A549 (cell line): ENCODE measurements at regions not wholly inside any gene's neighbourhood (a gene's known extent, or its start where the extent isn't known, plus 50 kb on each side); places are given as distances from the start of the nearest gene placed in this dataset.

Experiments
- ATAC-seq, 2 experiments: fragments of 200-7000 bp in 1 of 2; fragments of >200 bp in 1 of 2; cut with Nextera tagmentation in 1 of 2; cut with Tn5 transposase in 1 of 2; 3 replicates each; pipeline versions ENCODE4 v1.8.0 to v1.9.1; 2018 to 2020; ENCODE audit warnings: mild to moderate bottlenecking in 1 of 2, moderate library complexity in 1 of 2
- CTCF ChIA-PET: fragments of 300-600 bp; sonication (Branson Sonifier 250); formaldehyde crosslinking; extraction: SDS; loops from one replicate; lab custom pipeline; 2021; ENCODE audit warnings: antibody characterized with exemption, inconsistent platforms; lab: Yijun Ruan, JAX
- POLR2A ChIA-PET: fragments of 350-600 bp; formaldehyde crosslinking; extraction: SDS; loops from one replicate; lab custom pipeline; 2021; ENCODE audit warnings: antibody characterized with exemption, inconsistent platforms; lab: Yijun Ruan, JAX
- DNase-seq, 2 experiments: peaks; one replicate each; pipeline versions ENCODE4 v3.0.0 to v3.0.0-alpha.2; 2011 to 2016; ENCODE audit warnings: low read depth in 1 of 2, low spot score in 1 of 2
- FAIRE-seq: peaks from 2 replicates; lab custom pipeline; 2011; peaks lifted over from hg19 to GRCh38; lab: Jason Lieb, UNC
- H3K27ac ChIP-seq, 2 experiments: fragments of >200 bp; sonication (Bioruptor Twin); formaldehyde crosslinking; 3 replicates each; pipeline ENCODE4 v1.5.1; 2016 to 2017
- H3K4me1 ChIP-seq: fragments of >200 bp; sonication (Bioruptor Twin); formaldehyde crosslinking; 3 replicates; pipeline ENCODE4 v1.6.1; 2016
- H3K4me2 ChIP-seq: fragments of >200 bp; sonication (Bioruptor Twin); formaldehyde crosslinking; 3 replicates; pipeline ENCODE4 v1.6.1; 2016
- H3K4me3 ChIP-seq: fragments of >200 bp; sonication (Bioruptor Twin); formaldehyde crosslinking; 3 replicates; pipeline ENCODE4 v1.5.1; 2016
- H3K9me3 ChIP-seq: fragments of >200 bp; sonication (Bioruptor Twin); formaldehyde crosslinking; 3 replicates; pipeline ENCODE4 v1.6.1; 2016
- CBX2 ChIP-seq: fragments of 200-600 bp; sonication (generic); IDR thresholded peaks from 2 replicates; pipeline ENCODE4 v1.6.1; 2016; ENCODE audit warnings: low read depth, mild to moderate bottlenecking, borderline replicate concordance
- CBX8 ChIP-seq: fragments of 200-600 bp; sonication (generic); IDR thresholded peaks from 2 replicates; pipeline ENCODE4 v1.6.1; 2016
- CEBPB ChIP-seq, 2 experiments: fragments of >200 bp in 1 of 2; sonication (Bioruptor Twin) in 1 of 2; formaldehyde crosslinking in 1 of 2; IDR thresholded peaks; 2 replicates each; pipeline ENCODE4 v1.6.1; 2012 to 2016
- CHD2 ChIP-seq: fragments of 150-350 bp; IDR thresholded peaks from 2 replicates; pipeline ENCODE4 v1.6.1; 2014; ENCODE audit warnings: low read length; ENCODE audit not compliant: partially characterized antibody
- E2F6 ChIP-seq: IDR thresholded peaks from 2 replicates; pipeline ENCODE4 v1.6.1; 2012; ENCODE audit warnings: low read depth, borderline replicate concordance
- EHF ChIP-seq: fragments of 250-450 bp; sonication (Bioruptor Pico); IDR thresholded peaks from 2 replicates; pipeline ENCODE4 v1.5.0; 2020; ENCODE audit warnings: mild to moderate bottlenecking
- ELK1 ChIP-seq: fragments of 150-350 bp; IDR thresholded peaks from 2 replicates; pipeline ENCODE4 v1.6.1; 2014; ENCODE audit warnings: low read depth, mild to moderate bottlenecking, low read length
- ESRRA ChIP-seq: fragments of 150-350 bp; IDR thresholded peaks from 2 replicates; pipeline ENCODE4 v1.6.1; 2014; ENCODE audit warnings: mild to moderate bottlenecking, low read length, borderline replicate concordance
- FOSL2 ChIP-seq, 2 experiments: fragments of 450-650 bp in 1 of 2; fragments of >200 bp in 1 of 2; sonication (Bioruptor Twin) in 1 of 2; formaldehyde crosslinking; IDR thresholded peaks; 2 replicates each; pipeline versions ENCODE4 v1.5.0 to v1.6.1; 2016 to 2020; ENCODE audit warnings: mild to moderate bottlenecking in 1 of 2, moderate library complexity in 1 of 2
- GATA3 ChIP-seq: IDR thresholded peaks from 2 replicates; pipeline ENCODE4 v1.6.1; 2012; ENCODE audit warnings: borderline replicate concordance
- HDAC2 ChIP-seq: fragments of 200-600 bp; sonication (generic); IDR thresholded peaks from 2 replicates; pipeline ENCODE4 v1.6.1; 2016
- HEYL ChIP-seq: fragments of 250-450 bp; sonication (Bioruptor Pico); IDR thresholded peaks from 2 replicates; pipeline ENCODE4 v1.8.0; 2021; ENCODE audit warnings: mild to moderate bottlenecking, moderate library complexity
- HMGXB4 ChIP-seq: fragments of 250-450 bp; sonication (Bioruptor Pico); IDR thresholded peaks from 2 replicates; pipeline ENCODE4 v1.5.0; 2021; ENCODE audit warnings: mild to moderate bottlenecking, moderate library complexity, borderline replicate concordance
- JUNB ChIP-seq: fragments of >200 bp; sonication (Bioruptor Twin); formaldehyde crosslinking; IDR thresholded peaks from 2 replicates; pipeline ENCODE4 v1.6.1; 2016
- KDM1A ChIP-seq: fragments of 200-600 bp; sonication (generic); IDR thresholded peaks from 2 replicates; pipeline ENCODE4 v1.6.1; 2016; ENCODE audit warnings: low read depth, mild to moderate bottlenecking
- MAFK ChIP-seq: fragments of 450-650 bp; IDR thresholded peaks from 2 replicates; pipeline ENCODE4 v1.6.1; 2014; ENCODE audit not compliant: partially characterized antibody
- MAZ ChIP-seq: fragments of 150-350 bp; IDR thresholded peaks from 2 replicates; pipeline ENCODE4 v1.6.1; 2014; ENCODE audit warnings: antibody characterized with exemption, low read depth, low read length, borderline replicate concordance
- MYC ChIP-seq: IDR thresholded peaks from 2 replicates; pipeline ENCODE4 v1.6.1; 2012; ENCODE audit warnings: mild to moderate bottlenecking, inconsistent platforms, low read length, improper control_type of control experiment, borderline replicate concordance
- PBX3 ChIP-seq: IDR thresholded peaks from 2 replicates; pipeline ENCODE4 v1.6.1; 2012
- PHF8 ChIP-seq: fragments of 200-600 bp; sonication (generic); IDR thresholded peaks from 2 replicates; pipeline ENCODE4 v1.6.1; 2016; ENCODE audit warnings: low read depth, mild to moderate bottlenecking, antibody characterized with exemption, moderate library complexity, borderline replicate concordance
- POLR2AphosphoS2 ChIP-seq: conservative IDR thresholded peaks from 2 replicates; pipeline ENCODE4 v1.6.1; 2012; ENCODE audit warnings: low read length, improper control_type of control experiment, inconsistent platforms
- RAD21 ChIP-seq, 2 experiments: fragments of >200 bp in 1 of 2; sonication (Bioruptor Twin) in 1 of 2; formaldehyde crosslinking in 1 of 2; IDR thresholded peaks in 1 of 2; conservative IDR thresholded peaks in 1 of 2; 2 replicates in 1 of 2; 3 replicates in 1 of 2; pipeline ENCODE4 v1.6.1; 2012 to 2018; ENCODE audit warnings: inconsistent platforms in 1 of 2
- RCOR1 ChIP-seq: fragments of 150-350 bp; IDR thresholded peaks from 2 replicates; pipeline ENCODE4 v1.6.1; 2014; ENCODE audit warnings: antibody characterized with exemption, low read length, low read depth
- RFX5 ChIP-seq: fragments of 450-650 bp; IDR thresholded peaks from 2 replicates; pipeline ENCODE4 v1.7.1; 2014; ENCODE audit warnings: antibody characterized with exemption, mild to moderate bottlenecking, moderate library complexity
- RNF2 ChIP-seq: fragments of 200-600 bp; sonication (generic); IDR thresholded peaks from 2 replicates; pipeline ENCODE4 v1.6.1; 2016; ENCODE audit warnings: low read depth, mild to moderate bottlenecking, antibody characterized with exemption, moderate library complexity, borderline replicate concordance
- SMC3 ChIP-seq: fragments of >200 bp; sonication (Bioruptor Twin); formaldehyde crosslinking; IDR thresholded peaks from 3 replicates; pipeline ENCODE4 v1.6.1; 2018; ENCODE audit warnings: inconsistent platforms
- SREBF2 ChIP-seq: fragments of 450-650 bp; IDR thresholded peaks from 2 replicates; pipeline ENCODE4 v1.6.1; 2014; ENCODE audit warnings: mild to moderate bottlenecking, moderate library complexity
- TFCP2L1 ChIP-seq: fragments of 250-450 bp; sonication (Bioruptor Pico); IDR thresholded peaks from 2 replicates; pipeline ENCODE4 v1.5.0; 2021; ENCODE audit warnings: mild to moderate bottlenecking
- USF2 ChIP-seq: fragments of 450-650 bp; IDR thresholded peaks from 2 replicates; pipeline ENCODE4 v1.6.1; 2014; ENCODE audit warnings: antibody characterized with exemption
- ZFP36 ChIP-seq: fragments of 450-650 bp; IDR thresholded peaks from 2 replicates; pipeline ENCODE4 v1.6.1; 2014; ENCODE audit warnings: borderline replicate concordance; ENCODE audit not compliant: partially characterized antibody
- ZNF302 ChIP-seq: fragments of 250-450 bp; sonication (Bioruptor Pico); IDR thresholded peaks from 2 replicates; pipeline ENCODE4 v1.9.0; 2021; ENCODE audit warnings: inconsistent platforms, mild to moderate bottlenecking, moderate library complexity
- WGBS: methylation state at CpG from one replicate; pipeline ENCODE4 v1.1.6; 2017; ENCODE audit errors: missing lambda C conversion rate; 5-methylcytosine and 5-hydroxymethylcytosine counted together

- TF ChIP-seq RNF2, result no peak
- no peak for TF ChIP-seq GATA3
- no peak for TF ChIP-seq HEYL (CRISPR knock-in tag)
- TF ChIP-seq PBX3, result no peak
- no peak for TF ChIP-seq ZNF302 (CRISPR knock-in tag)
- TF ChIP-seq HDAC2, result no peak
- no peak for TF ChIP-seq POLR2AphosphoS2
- no peak for TF ChIP-seq JUNB
- no peak for TF ChIP-seq E2F6
- no peak for TF ChIP-seq ZFP36
- TF ChIP-seq MAZ, result no peak
- no peak for TF ChIP-seq PHF8
- no peak for TF ChIP-seq TFCP2L1
- TF ChIP-seq CHD2, result no peak
- TF ChIP-seq ELK1, result no peak
- TF ChIP-seq HMGXB4 (CRISPR knock-in tag), result no peak
- TF ChIP-seq CEBPB (IDR thresholded peaks at IDR 0.05), result no peak
- ATAC-seq (no peak), FAIRE-seq (no peak), DNase-seq (no peak)
- CTCF ChIA-PET, result no interaction called here
- WGBS, result 89% methylated on average over 2 of the region's 2 CpGs
- Histone ChIP-seq H3K27ac (no peak overlapping the region), H3K4me2 (no peak overlapping the region), H3K9me3 (no peaks in the 10 kb centered on the region; the same call in 2 of the 3 replicates), H3K4me1 (no peaks in the 10 kb centered on the region), H3K4me3 (no peak overlapping the region)
- POLR2A ChIA-PET, result no interaction called here
These were observed 285.5 kb upstream of the NETO1 start for GRCh38 chr18:73153271-73153670.

- DNase-seq (no peak), ATAC-seq (no peak), FAIRE-seq (no peak)
- H3K4me1 ChIP-seq, result no peaks in the 10 kb centered on the region
- no peak overlapping the region for H3K4me3 ChIP-seq
- H3K9me3 ChIP-seq, result no peaks in the 10 kb centered on the region; the same call in 2 of the 3 replicates
- no peak overlapping the region for H3K27ac ChIP-seq
- 89% methylated on average over 6 of the region's 6 CpGs for WGBS
- no peak for TF ChIP-seq RCOR1
- TF ChIP-seq CEBPB (IDR thresholded peaks at IDR 0.05), result no peak
- no peak for TF ChIP-seq FOSL2 (IDR thresholded peaks at IDR 0.05)
- TF ChIP-seq FOSL2 (CRISPR knock-in tag; IDR thresholded peaks at IDR 0.05), result no peak
- TF ChIP-seq ELK1, result no peak
- no peak for TF ChIP-seq KDM1A
- TF ChIP-seq CBX2, result no peak
- TF ChIP-seq MAFK, result no peak
- no peak for TF ChIP-seq RAD21 (conservative IDR thresholded peaks at IDR 0.05 in 1 of 2, IDR thresholded peaks at IDR 0.05 in 1 of 2)
- no peak for TF ChIP-seq ESRRA
- TF ChIP-seq MYC, result no peak
- TF ChIP-seq USF2, result no peak
- no peak for TF ChIP-seq RNF2
- TF ChIP-seq EHF (CRISPR knock-in tag), result no peak
- no peak for TF ChIP-seq HDAC2
- no peak for TF ChIP-seq CBX8
- TF ChIP-seq SMC3, result no peak
- no peak for TF ChIP-seq RFX5
- no peak for TF ChIP-seq SREBF2
- no peak for TF ChIP-seq E2F6
- POLR2A ChIA-PET, result no interaction called here
- CTCF ChIA-PET, result no interaction called here
- H3K4me2 ChIP-seq, result no peak overlapping the region
These were observed 283.3 kb upstream of the NETO1 start for GRCh38 chr18:73151086-73151485.
